ENCODE measurements at regions not wholly inside any gene's neighbourhood (a gene's known extent, or its start where the extent isn't known, plus 50 kb on each side); places are given as distances from the start of the nearest gene placed in this dataset.

GRCh38 chr18:51833850-51834249, 506.1 kb upstream of the DCC start:
- Histone ChIP-seq H3K4me2 (ENCODE audit: low read length) (no peak overlapping the region), H3K4me1 (ENCODE audit: control insufficient read depth in 1 of 2, insufficient read depth in 2 of 2, low read length in 2 of 2) (no peaks in the 10 kb centered on the region), H3K9ac (ENCODE audit: low read length) (no peak overlapping the region), H3K9me3 (ENCODE audit: control insufficient read depth in 1 of 2, insufficient read depth in 1 of 2, low read depth in 1 of 2, low read length in 2 of 2) (peaks cover 3 to 8% of the 10 kb centered on the region in 2 experiments; a peak in 2 of 4 replicates), H3K27ac (ENCODE audit: low read depth, low read length) (no peak overlapping the region), H3K27me3 (ENCODE audit: insufficient read depth, low read length) (no peaks in the 10 kb centered on the region), H2AFZ (ENCODE audit: low read depth, low read length, poor library complexity, severe bottlenecking) (no peak overlapping the region), H3K36me3 (ENCODE audit: control insufficient read depth in 1 of 2, insufficient read depth in 2 of 2, low read length in 2 of 2) (no peaks in the 10 kb centered on the region), H3K79me2 (ENCODE audit: insufficient read depth, low read length) (no peaks in the 10 kb centered on the region), H3K4me3 (replicated peaks in 1 of 2; ENCODE audit: low read depth in 1 of 2, low read length in 2 of 2) (no peak overlapping the region), H4K20me1 (ENCODE audit: insufficient read depth) (no peaks in the 10 kb centered on the region), H3K9me2 (ENCODE audit: insufficient read depth) (no peaks in the 10 kb centered on the region)
- POLR2A ChIA-PET, result no interaction called here
- DNase-seq (ENCODE audit: low read depth, low spot score) (no peak), ATAC-seq (no peak)
- RAD21 ChIA-PET (ENCODE audit: low non-redundant PET in 1 of 2, low total read pairs in 2 of 2, uncharacterized antibody in 2 of 2, unreplicated experiment in 2 of 2), result no interaction called here
- no TSS peak for BruUV-seq (replicated peaks)
- CTCF ChIA-PET, result no interaction called here
- TF ChIP-seq, protein P1, sequence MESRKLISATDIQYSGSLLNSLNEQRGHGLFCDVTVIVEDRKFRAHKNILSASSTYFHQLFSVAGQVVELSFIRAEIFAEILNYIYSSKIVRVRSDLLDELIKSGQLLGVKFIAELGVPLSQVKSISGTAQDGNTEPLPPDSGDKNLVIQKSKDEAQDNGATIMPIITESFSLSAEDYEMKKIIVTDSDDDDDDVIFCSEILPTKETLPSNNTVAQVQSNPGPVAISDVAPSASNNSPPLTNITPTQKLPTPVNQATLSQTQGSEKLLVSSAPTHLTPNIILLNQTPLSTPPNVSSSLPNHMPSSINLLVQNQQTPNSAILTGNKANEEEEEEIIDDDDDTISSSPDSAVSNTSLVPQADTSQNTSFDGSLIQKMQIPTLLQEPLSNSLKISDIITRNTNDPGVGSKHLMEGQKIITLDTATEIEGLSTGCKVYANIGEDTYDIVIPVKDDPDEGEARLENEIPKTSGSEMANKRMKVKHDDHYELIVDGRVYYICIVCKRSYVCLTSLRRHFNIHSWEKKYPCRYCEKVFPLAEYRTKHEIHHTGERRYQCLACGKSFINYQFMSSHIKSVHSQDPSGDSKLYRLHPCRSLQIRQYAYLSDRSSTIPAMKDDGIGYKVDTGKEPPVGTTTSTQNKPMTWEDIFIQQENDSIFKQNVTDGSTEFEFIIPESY (IDR thresholded peaks at IDR 0.05; ENCODE audit: extremely low read depth, insufficient replicate concordance, low read length), result no peak
- TF ChIP-seq POLR2A (IDR thresholded peaks at IDR 0.05; ENCODE audit: borderline replicate concordance, extremely low read depth, insufficient read depth, insufficient read length), result no peak
- TF ChIP-seq SRF (IDR thresholded peaks at IDR 0.05; ENCODE audit: low read depth), result no peak
- no peak for TF ChIP-seq ZNF274 (IDR thresholded peaks at IDR 0.05; ENCODE audit: low read depth, low read length)
- TF ChIP-seq REST (IDR thresholded peaks at IDR 0.05; ENCODE audit: low read depth), result no peak
- no peak for TF ChIP-seq EGR1 (IDR thresholded peaks at IDR 0.05; ENCODE audit: low read depth)
- no peak for TF ChIP-seq ELF1 (IDR thresholded peaks at IDR 0.05; ENCODE audit: borderline replicate concordance, low read depth)
- no peak for TF ChIP-seq ZFX (IDR thresholded peaks at IDR 0.05)
- TF ChIP-seq, protein P2, sequence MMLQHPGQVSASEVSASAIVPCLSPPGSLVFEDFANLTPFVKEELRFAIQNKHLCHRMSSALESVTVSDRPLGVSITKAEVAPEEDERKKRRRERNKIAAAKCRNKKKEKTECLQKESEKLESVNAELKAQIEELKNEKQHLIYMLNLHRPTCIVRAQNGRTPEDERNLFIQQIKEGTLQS (IDR thresholded peaks at IDR 0.05), result no peak
- TF ChIP-seq TCF7L2 (IDR thresholded peaks at IDR 0.05; ENCODE audit: borderline replicate concordance, extremely low read depth, insufficient read depth, insufficient read length), result no peak
- TF ChIP-seq SIN3A (IDR thresholded peaks at IDR 0.05; ENCODE audit: low read depth), result no peak
- no peak for TF ChIP-seq CEBPB (IDR thresholded peaks at IDR 0.05; ENCODE audit: low read depth)
- TF ChIP-seq JUND (IDR thresholded peaks at IDR 0.05), result no peak
- no peak for TF ChIP-seq SP1 (IDR thresholded peaks at IDR 0.05; ENCODE audit: low read depth)
- intact Hi-C loops (cut with micrococcal nuclease), result no loop called here

Data from HCT116 (cell line).